CD4-positive, alpha-beta T cell (primary cell): ENCODE measurements at regions not wholly inside any gene's neighbourhood (a gene's known extent, or its start where the extent isn't known, plus 50 kb on each side); places are given as distances from the start of the nearest gene placed in this dataset.

Experiments
- ATAC-seq: fragments of 200-7000 bp; cut with Tn5 transposase; one replicate; pipeline ENCODE4 v1.10.0; 2022; ENCODE audit warnings: mild to moderate bottlenecking; ENCODE audit not compliant: poor library complexity
- CTCF ChIA-PET: fragments of 350-600 bp; sonication (Branson Sonifier 250); formaldehyde crosslinking; loops from one replicate; lab custom pipeline; 2021; ENCODE audit warnings: antibody characterized with exemption, inconsistent platforms; lab: Charles Lee
- POLR2A ChIA-PET: fragments of 350-600 bp; sonication (Branson Sonifier 250); formaldehyde crosslinking; loops from one replicate; lab custom pipeline; 2021; ENCODE audit warnings: antibody characterized with exemption, inconsistent platforms; lab: Charles Lee
- DNase-seq, 14 experiments: peaks; one replicate each; pipeline ENCODE4 v3.0.0-alpha.2; 2013 to 2020; ENCODE audit warnings: mixed read lengths in 2 of 14
- H3K27ac ChIP-seq, 2 donors: one replicate each; pipeline versions ENCODE4 v1.5.1 to v1.7.0; 2013; ENCODE audit warnings: low read length in 2 of 2, low read depth in 1 of 2, mild to moderate bottlenecking in 1 of 2
- H3K27me3 ChIP-seq, 2 experiments: 1 replicate in 1 of 2; 2 replicates in 1 of 2; pipeline versions ENCODE4 v1.6.1 to v1.7.0; 2013; ENCODE audit warnings: low read length in 2 of 2, control low read depth in 1 of 2, mild to moderate bottlenecking in 1 of 2, moderate library complexity in 1 of 2; ENCODE audit not compliant: insufficient read depth in 2 of 2, control insufficient read depth in 1 of 2
- H3K36me3 ChIP-seq: one replicate; pipeline ENCODE4 v1.6.1; 2013; ENCODE audit warnings: low read length, control low read depth; ENCODE audit not compliant: insufficient read depth
- H3K4me1 ChIP-seq: one replicate; pipeline ENCODE4 v1.6.1; 2013; ENCODE audit warnings: low read length, control low read depth; ENCODE audit not compliant: insufficient read depth
- H3K4me3 ChIP-seq: one replicate; pipeline ENCODE4 v1.5.1; 2013; ENCODE audit warnings: mild to moderate bottlenecking, low read length, moderate library complexity
- H3K9me3 ChIP-seq, 2 experiments: 1 replicate in 1 of 2; 2 replicates in 1 of 2; pipeline versions ENCODE4 v1.6.1 to v1.7.0; 2013; ENCODE audit warnings: low read length in 2 of 2, mild to moderate bottlenecking in 2 of 2, control low read depth in 1 of 2, moderate library complexity in 1 of 2; ENCODE audit not compliant: control insufficient read depth in 1 of 2, insufficient read depth in 1 of 2
- H3K27ac Mint-ChIP-seq: one replicate; pipeline ENCODE4 v1.8.0; 2020; ENCODE audit warnings: mixed read lengths
- H3K27me3 Mint-ChIP-seq: one replicate; pipeline ENCODE4 v1.8.0; 2021; ENCODE audit warnings: mixed read lengths
- H3K36me3 Mint-ChIP-seq: one replicate; pipeline ENCODE4 v1.8.0; 2021; ENCODE audit warnings: low read depth, mixed read lengths
- H3K4me1 Mint-ChIP-seq: one replicate; pipeline ENCODE4 v1.8.0; 2021; ENCODE audit warnings: low read depth, mixed read lengths
- H3K4me3 Mint-ChIP-seq: one replicate; pipeline ENCODE4 v1.8.0; 2020; ENCODE audit warnings: mild to moderate bottlenecking, mixed read lengths
- H3K9me3 Mint-ChIP-seq: one replicate; pipeline ENCODE4 v1.8.0; 2020; ENCODE audit warnings: mixed read lengths
- CTCF ChIP-seq: fragments of 200-600 bp; IDR thresholded peaks from one replicate; pipeline ENCODE4 v1.8.0; 2022; ENCODE audit warnings: antibody characterized with exemption, mild to moderate bottlenecking
- intact Hi-C, 2 experiments: fragments of 100-400 bp; cut with DNase I in 1 of 2; cut with micrococcal nuclease in 1 of 2; formaldehyde crosslinking; loops; one replicate each; pipeline versions ENCODE4 v1.15.1 to v1.9.0; 2023 to 2025; cut with DNase I, micrococcal nuclease

GRCh38 chr2:139773720-139774277, 993.6 kb upstream of the NXPH2 start:
- H3K36me3 Mint-ChIP-seq = no peaks in the 10 kb centered on the region
- CTCF ChIA-PET = no interaction called here

GRCh38 chr2:139769633-139770032, 989.4 kb upstream of the NXPH2 start:
- Mint-ChIP-seq H3K9me3 (peaks cover 5% of the 10 kb centered on the region), H3K27me3 (no peaks in the 10 kb centered on the region), H3K4me1 (no peaks in the 10 kb centered on the region), H3K27ac (no peak overlapping the region), H3K4me3 (no peak overlapping the region), H3K36me3 (no peaks in the 10 kb centered on the region)
- no peak overlapping the region for H3K4me3 ChIP-seq
- no peak for TF ChIP-seq CTCF
- ATAC-seq = no peak
- no peak overlapping the region for H3K27ac ChIP-seq
- H3K27me3 ChIP-seq = no peaks in the 10 kb centered on the region
- ChIA-PET POLR2A (no interaction called here), CTCF (no interaction called here)
- intact Hi-C loops = no loop called here
- no peaks in the 10 kb centered on the region for H3K36me3 ChIP-seq
- peaks cover 0 to 10% of the 10 kb centered on the region in 2 experiments for H3K9me3 ChIP-seq
- no peaks in the 10 kb centered on the region for H3K4me1 ChIP-seq
- no peak for DNase-seq

More at GRCh38 chr2:139773720-139774277, 993.6 kb upstream of the NXPH2 start:
- intact Hi-C loops = no loop called here
- Histone ChIP-seq H3K36me3 (no peaks in the 10 kb centered on the region), H3K4me3 (no peak overlapping the region), H3K9me3 (peaks cover 0 to 4% of the 10 kb centered on the region in 2 experiments), H3K4me1 (no peaks in the 10 kb centered on the region), H3K27ac (no peak overlapping the region), H3K27me3 (no peaks in the 10 kb centered on the region)
- Mint-ChIP-seq H3K4me1 (no peaks in the 10 kb centered on the region), H3K9me3 (peaks cover 8% of the 10 kb centered on the region), H3K4me3 (no peak overlapping the region), H3K27ac (no peak overlapping the region), H3K27me3 (no peaks in the 10 kb centered on the region)
- no peak for ATAC-seq
- POLR2A ChIA-PET = no interaction called here
- no peak for TF ChIP-seq CTCF
- DNase-seq = no peak

- ChIA-PET POLR2A (no interaction called here), CTCF (no interaction called here)
- Mint-ChIP-seq H3K27me3 (no peaks in the 10 kb centered on the region), H3K9me3 (no peaks in the 10 kb centered on the region), H3K4me3 (no peak overlapping the region), H3K27ac (no peak overlapping the region), H3K4me1 (no peaks in the 10 kb centered on the region), H3K36me3 (no peaks in the 10 kb centered on the region)
- Histone ChIP-seq H3K27me3 (no peaks in the 10 kb centered on the region), H3K4me1 (no peaks in the 10 kb centered on the region), H3K27ac (no peak overlapping the region), H3K9me3 (peaks cover 0 to 14% of the 10 kb centered on the region in 2 experiments), H3K36me3 (no peaks in the 10 kb centered on the region), H3K4me3 (no peak overlapping the region)
- ATAC-seq (no peak), DNase-seq (no peak)
- TF ChIP-seq CTCF = no peak
- intact Hi-C loops = no loop called here
These were observed 983.5 kb upstream of the NXPH2 start for GRCh38 chr2:139763705-139764104.
